Dendritic cell treated with granulocyte-macrophage colony-stimulating factor and Interleukin-4, amounts not matched to agents 40 ng/mL and 50 ng/mL, for 4 days (primary cell): ENCODE measurements at regions not wholly inside any gene's neighbourhood (a gene's known extent, or its start where the extent isn't known, plus 50 kb on each side); places are given as distances from the start of the nearest gene placed in this dataset.
"Not testable (repeated sequence)": the region's sequence is repeated elsewhere in the genome, so short reads cannot be mapped to it uniquely, and the experiment has no call there.

Experiments used
- H3K27ac Mint-ChIP-seq: one replicate; pipeline ENCODE4 v1.8.0; 2022; ENCODE audit warnings: mild to moderate bottlenecking, mixed read lengths
- H3K27me3 Mint-ChIP-seq: one replicate; pipeline ENCODE4 v1.8.0; 2022; ENCODE audit warnings: mild to moderate bottlenecking, mixed read lengths
- H3K36me3 Mint-ChIP-seq: one replicate; pipeline ENCODE4 v1.8.0; 2022; ENCODE audit warnings: low read depth, mixed read lengths
- H3K4me1 Mint-ChIP-seq: one replicate; pipeline ENCODE4 v1.8.0; 2022; ENCODE audit warnings: low read depth, mixed read lengths
- H3K4me3 Mint-ChIP-seq: one replicate; pipeline ENCODE4 v1.8.0; 2022; ENCODE audit warnings: mild to moderate bottlenecking, moderate library complexity, mixed read lengths
- H3K9me3 Mint-ChIP-seq: one replicate; pipeline ENCODE4 v1.8.0; 2022; ENCODE audit warnings: mixed read lengths
- intact Hi-C: fragments of 100-400 bp; cut with micrococcal nuclease; formaldehyde crosslinking; loops from one replicate; pipeline ENCODE4 v1.15.0; 2022

DNA sequence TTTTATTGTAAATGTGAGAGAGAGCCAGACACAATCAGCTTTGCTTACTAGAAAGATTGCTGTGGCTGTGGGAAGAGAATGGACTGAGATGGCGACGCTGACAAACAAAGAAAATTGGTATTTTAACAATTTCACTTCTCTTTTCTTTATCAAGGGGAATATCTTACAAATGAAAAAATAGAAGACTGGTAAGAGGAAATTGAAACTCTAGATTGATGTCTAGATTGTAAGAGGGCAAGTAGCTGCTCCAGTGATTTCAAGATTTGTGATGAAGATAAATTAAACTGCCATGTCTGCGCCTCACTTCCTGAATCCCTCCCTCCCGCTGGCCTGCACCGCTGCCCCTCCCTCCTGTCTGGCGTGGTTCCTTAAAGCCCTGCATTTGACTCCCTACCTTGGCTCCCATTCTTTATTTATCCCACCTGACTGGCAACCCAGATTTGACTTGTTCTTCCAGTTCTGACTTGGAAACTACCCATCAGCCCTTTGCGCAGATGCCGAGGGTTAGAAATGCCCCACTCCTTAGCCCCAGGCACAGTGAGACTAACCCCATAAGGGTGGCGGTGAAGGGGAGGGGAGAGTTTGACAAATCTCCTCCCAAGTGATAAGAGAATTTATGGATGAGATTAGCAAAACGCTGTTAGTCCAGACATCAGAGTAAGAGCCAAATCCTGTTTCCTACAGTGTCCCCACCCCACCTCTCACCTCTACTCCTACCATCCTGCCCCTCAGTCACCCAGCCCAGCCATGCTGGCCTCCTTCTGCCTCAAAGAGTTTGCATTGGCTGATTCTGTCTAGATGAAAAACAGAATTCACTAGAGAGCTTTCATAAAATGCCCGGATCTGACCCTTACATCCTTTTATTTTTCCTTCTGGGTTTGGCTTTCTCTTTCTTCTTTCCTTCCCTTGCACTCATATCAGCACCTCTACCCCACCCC is 125.3 kb upstream of the ATF7IP start:
- H3K36me3 Mint-ChIP-seq = peaks cover 6% of the 10 kb centered on the region
- H3K4me3 Mint-ChIP-seq = peak overlapping the region; percentile 72
- no peaks in the 10 kb centered on the region for H3K27me3 Mint-ChIP-seq
- intact Hi-C loops = loop anchor here (2.0 to 5.0 kb wide), 6 partner anchors 127 to 477 kb away; partner anchors contain the start of gene ATF7IP
- peaks cover 35% of the 10 kb centered on the region for H3K4me1 Mint-ChIP-seq
- peaks cover 9% of the 10 kb centered on the region for H3K9me3 Mint-ChIP-seq
- H3K27ac Mint-ChIP-seq = peak overlapping the region; percentile 92

DNA sequence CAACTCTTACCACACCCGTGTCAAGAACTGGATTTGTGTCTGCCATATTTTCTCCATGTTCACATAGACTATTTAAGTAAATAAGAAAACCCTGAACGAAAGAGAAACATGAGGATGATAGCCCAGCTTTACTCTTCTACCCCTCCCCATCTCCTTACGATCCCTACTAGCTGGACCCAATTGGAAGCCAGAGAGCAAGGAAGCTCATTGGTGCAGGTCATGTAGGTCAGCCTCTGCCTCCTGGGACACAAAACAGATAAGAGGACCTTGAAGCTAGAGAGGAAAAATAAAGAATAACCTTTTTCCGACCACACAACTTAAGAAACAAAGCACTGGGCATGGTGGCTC is 124.6 kb upstream of the ATF7IP start:
- Mint-ChIP-seq H3K4me1 (peaks cover 41% of the 10 kb centered on the region), H3K4me3 (no peak overlapping the region)

DNA sequence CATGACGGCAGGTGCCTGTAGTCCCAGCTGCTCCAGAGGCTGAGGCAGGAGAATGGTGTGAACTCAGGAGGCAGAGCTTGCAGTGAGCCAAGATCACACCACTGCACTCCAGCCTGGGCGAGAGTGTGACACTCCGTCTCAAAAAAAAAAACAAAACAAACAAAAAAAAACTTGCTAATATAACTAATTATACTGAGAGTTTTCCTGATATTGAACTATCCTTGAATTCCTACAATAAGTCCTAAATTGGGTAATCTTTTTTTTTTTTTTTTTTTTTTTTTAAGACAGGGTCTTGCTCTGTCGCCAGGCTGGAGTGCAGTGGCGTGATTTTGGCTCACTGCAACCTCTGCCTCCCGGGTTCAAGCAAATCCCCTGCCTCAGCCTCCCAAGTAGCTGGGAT is 122.7 kb upstream of the ATF7IP start:
- H3K27me3 Mint-ChIP-seq = not testable (repeated sequence)

More for the DNA sequence above, 124.6 kb upstream of the ATF7IP start:
- Mint-ChIP-seq H3K27ac (peak overlapping the region; percentile 92), H3K9me3 (peaks cover 9% of the 10 kb centered on the region), H3K27me3 (no peaks in the 10 kb centered on the region), H3K36me3 (peaks cover 6% of the 10 kb centered on the region)
- intact Hi-C loops = no loop called here

DNA sequence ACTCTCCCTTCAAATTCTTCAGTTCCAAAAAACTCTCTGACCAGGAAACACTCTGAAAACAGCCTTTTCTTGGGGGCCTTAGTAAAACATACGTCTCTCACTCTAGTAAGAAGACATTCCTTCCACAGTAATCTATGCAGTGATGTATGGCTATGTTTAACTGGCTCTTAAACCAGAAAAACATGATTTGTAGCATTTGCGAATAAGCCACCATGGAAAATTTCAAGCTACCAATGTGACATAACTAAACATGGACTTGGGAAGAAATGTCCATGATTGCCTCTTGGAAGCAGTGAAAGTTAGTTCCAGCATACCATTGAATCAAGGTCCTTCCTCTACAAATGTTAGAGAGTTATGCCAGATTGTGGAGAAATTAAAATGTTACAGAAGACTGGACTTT is 121.5 kb upstream of the ATF7IP start:
- intact Hi-C loops = no loop called here
- H3K27me3 Mint-ChIP-seq = no peaks in the 10 kb centered on the region
- peaks cover 6% of the 10 kb centered on the region for H3K36me3 Mint-ChIP-seq
- H3K27ac Mint-ChIP-seq = peak overlapping the region; percentile 78
- no peak overlapping the region for H3K4me3 Mint-ChIP-seq
- peaks cover 45% of the 10 kb centered on the region for H3K4me1 Mint-ChIP-seq
- H3K9me3 Mint-ChIP-seq = peaks cover 9% of the 10 kb centered on the region

More for the DNA sequence above, 122.7 kb upstream of the ATF7IP start:
- H3K4me3 Mint-ChIP-seq, H3K9me3 Mint-ChIP-seq, intact Hi-C loops, H3K27ac Mint-ChIP-seq, H3K36me3 Mint-ChIP-seq: not testable (repeated sequence)
- peaks cover 45% of the 10 kb centered on the region for H3K4me1 Mint-ChIP-seq

DNA sequence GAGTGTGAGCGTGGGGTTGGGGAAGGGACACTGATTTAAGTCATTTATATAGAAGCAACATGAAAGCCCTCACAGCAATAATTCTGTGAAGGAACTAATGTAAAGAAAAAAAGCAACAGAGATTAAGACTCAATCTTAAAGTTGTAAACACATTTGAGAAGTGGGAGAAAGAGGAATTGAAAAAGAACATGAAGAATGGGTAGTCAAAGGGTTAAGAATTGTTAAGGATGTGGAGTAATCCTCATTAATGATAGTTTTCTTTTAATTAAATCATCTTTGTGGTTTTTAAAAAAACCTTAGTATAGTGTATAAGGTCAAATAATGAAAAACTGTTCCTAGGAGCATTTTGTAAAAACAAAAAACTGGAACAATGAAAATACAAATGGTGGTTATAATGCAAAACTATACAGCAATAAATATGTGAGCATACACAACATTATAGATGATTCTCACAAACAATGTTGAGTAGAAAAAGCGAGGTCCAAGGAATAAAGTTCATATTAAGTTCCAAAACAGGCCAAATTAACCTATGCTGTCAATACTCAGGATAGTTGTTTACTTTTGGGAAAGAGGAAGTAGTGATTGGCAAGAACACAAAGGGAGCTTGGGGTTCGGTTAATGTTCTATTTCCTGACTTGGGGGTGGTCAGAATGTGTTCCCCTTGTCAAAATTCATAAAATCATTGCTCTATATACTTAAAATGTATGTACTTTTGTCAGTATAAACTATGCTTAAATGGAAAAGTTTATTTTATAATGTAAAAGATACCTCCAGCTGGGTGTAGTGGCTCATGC is 120.4 kb upstream of the ATF7IP start:
- H3K36me3 Mint-ChIP-seq = peaks cover 6% of the 10 kb centered on the region
- H3K4me3 Mint-ChIP-seq = no peak overlapping the region
- H3K27ac Mint-ChIP-seq = peak overlapping the region; percentile 78
- intact Hi-C loops = no loop called here
- H3K9me3 Mint-ChIP-seq = peaks cover 9% of the 10 kb centered on the region
- H3K27me3 Mint-ChIP-seq = no peaks in the 10 kb centered on the region
- H3K4me1 Mint-ChIP-seq = peaks cover 33% of the 10 kb centered on the region

DNA sequence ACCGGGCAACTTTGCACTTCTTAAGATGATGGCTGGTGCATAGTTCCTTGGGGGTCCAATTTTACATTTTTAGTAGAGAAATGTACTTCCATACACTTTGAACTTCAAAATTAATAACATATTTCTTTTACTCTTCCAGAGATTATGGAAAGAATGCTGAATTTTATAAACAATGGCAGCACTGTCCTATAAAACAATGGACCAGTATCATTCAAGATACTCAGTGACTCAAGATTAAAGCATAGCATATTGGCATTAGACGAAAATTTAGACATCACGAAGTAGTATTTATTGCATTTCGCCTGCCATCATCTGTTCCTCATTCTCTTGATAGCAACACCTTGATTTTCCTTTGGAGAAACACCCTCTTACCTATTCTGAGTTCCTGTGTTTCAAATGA is 118.3 kb upstream of the ATF7IP start:
- no peak overlapping the region for H3K4me3 Mint-ChIP-seq
- peaks cover 9% of the 10 kb centered on the region for H3K9me3 Mint-ChIP-seq
- intact Hi-C loops = no loop called here

DNA sequence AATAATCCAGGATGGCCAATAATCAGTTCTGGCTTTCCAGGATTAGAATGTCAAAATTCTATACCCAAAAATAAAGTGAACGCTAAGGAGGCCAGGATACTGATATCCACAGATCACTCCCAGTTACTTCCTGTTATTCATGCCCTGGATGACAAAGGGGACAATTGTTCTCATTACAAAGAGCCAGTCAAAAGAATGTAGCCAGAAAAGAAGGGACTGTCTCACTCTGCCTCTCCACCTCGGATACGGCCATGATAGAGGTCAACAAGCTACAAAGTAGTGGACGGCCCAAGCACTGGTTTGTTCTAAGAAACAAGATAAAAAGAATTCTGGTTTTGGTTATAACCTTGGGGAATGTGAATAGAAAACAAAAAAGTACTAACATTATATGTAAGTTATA is 116.1 kb upstream of the ATF7IP start:
- Mint-ChIP-seq H3K27me3 (no peaks in the 10 kb centered on the region), H3K27ac (no peak overlapping the region), H3K4me1 (peaks cover 36% of the 10 kb centered on the region), H3K4me3 (no peak overlapping the region), H3K36me3 (no peaks in the 10 kb centered on the region), H3K9me3 (peaks cover 5% of the 10 kb centered on the region)
- intact Hi-C loops = no loop called here

More for the DNA sequence above, 118.3 kb upstream of the ATF7IP start:
- H3K27ac Mint-ChIP-seq = no peak overlapping the region
- H3K27me3 Mint-ChIP-seq = no peaks in the 10 kb centered on the region
- peaks cover 37% of the 10 kb centered on the region for H3K4me1 Mint-ChIP-seq
- peaks cover 6% of the 10 kb centered on the region for H3K36me3 Mint-ChIP-seq

DNA sequence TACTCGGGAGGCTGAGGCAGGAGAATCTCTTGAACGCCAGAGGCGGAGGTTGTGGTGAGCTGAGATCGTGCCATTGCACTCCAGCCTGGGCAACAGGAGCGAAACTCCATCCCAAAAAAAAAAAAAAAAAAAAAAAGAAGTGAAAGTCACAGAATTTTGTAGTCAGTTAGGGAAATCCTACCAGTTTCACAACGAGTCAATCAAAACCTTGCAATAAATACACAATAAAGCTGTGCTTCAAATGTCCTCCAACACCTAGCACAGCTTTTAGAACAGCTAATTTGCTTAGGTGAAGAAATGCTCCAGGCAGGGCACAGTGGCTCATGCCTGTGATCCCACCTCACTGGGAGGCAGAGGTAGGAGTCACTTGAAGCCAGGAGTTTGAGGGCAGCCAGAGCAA is 112.8 kb upstream of the ATF7IP start:
- peaks cover 2% of the 10 kb centered on the region for H3K36me3 Mint-ChIP-seq
- peaks cover 50% of the 10 kb centered on the region for H3K4me1 Mint-ChIP-seq
- intact Hi-C loops = no loop called here
- H3K27me3 Mint-ChIP-seq = no peaks in the 10 kb centered on the region
- H3K4me3 Mint-ChIP-seq = peak overlapping the region; percentile 40
- no peaks in the 10 kb centered on the region for H3K9me3 Mint-ChIP-seq
- peak overlapping the region; percentile 96 for H3K27ac Mint-ChIP-seq

DNA sequence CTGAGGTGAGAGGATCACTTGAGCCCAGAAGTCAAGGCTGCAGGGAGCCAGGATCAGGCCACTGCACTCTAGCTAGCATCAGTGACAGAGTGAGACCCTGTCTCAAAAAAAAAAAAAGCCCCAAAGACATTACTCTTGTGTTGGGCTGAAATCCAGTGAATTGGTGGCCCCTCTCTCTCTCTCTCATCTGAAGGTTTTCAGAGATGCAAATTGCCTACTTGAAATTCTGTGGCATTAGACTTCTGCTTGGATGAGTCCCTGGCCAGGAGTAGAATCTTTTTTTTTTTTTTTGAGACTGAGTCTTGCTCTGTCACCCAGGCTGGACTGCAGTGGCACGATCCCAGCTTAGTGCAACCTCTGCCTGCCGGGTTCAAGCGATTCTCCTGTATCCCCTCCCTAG is 112.0 kb upstream of the ATF7IP start:
- H3K4me1 Mint-ChIP-seq = peaks cover 58% of the 10 kb centered on the region
- no peaks in the 10 kb centered on the region for H3K27me3 Mint-ChIP-seq
- intact Hi-C loops = no loop called here
- peaks cover 7% of the 10 kb centered on the region for H3K9me3 Mint-ChIP-seq
- H3K27ac Mint-ChIP-seq = peak overlapping the region; percentile 96
- H3K4me3 Mint-ChIP-seq = no peak overlapping the region
- peaks cover 10% of the 10 kb centered on the region for H3K36me3 Mint-ChIP-seq

DNA sequence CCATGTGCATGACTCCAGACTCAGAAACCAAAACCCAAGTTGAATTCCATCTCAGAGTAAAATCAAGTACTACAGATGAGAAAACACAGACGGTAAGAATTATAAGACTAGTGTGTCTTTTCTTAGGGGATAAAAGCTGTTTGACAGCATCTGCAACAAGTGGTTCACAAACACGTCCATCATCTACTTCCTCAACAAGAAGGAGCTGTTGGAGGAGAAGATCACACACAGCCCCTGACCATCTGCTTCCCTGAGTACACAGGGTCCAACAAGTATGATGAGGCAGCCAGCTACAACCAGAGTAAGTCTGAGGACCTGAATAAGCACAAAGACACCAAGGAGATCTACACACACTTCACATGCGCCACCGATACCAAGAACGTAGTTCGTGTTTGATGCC is 110.7 kb upstream of the ATF7IP start:
- Mint-ChIP-seq H3K4me1 (peaks cover 67% of the 10 kb centered on the region), H3K36me3 (peaks cover 22% of the 10 kb centered on the region), H3K27me3 (no peaks in the 10 kb centered on the region), H3K27ac (peak overlapping the region; percentile 96), H3K9me3 (peaks cover 12% of the 10 kb centered on the region), H3K4me3 (no peak overlapping the region)
- intact Hi-C loops = loop anchor here (5.0 kb wide), 1 partner anchor 58 kb away; no protein-coding TSS in a partner anchor

DNA sequence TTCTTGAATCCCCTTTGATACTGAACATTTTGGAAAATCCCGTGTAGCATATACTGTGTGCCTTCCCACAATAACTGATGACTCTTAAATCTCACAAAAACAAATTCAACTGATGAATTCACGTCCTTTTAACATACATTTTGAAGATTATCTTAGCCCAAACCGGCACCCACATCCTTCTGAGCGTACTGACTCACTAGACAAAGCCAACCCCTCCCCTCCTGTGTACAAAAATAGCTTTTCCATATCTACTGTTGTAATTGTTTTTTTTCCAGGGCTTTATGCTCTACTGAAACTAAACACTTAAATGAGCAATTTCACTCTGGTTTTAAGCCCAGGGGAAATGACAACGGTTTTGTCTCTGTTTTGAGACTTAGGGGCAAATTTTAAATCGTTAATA is 109.4 kb upstream of the ATF7IP start:
- intact Hi-C loops = loop anchor here (1.0 to 5.0 kb wide), 3 partner anchors 19 to 109 kb away; partner anchors contain the start of gene ATF7IP
- Mint-ChIP-seq H3K36me3 (peaks cover 35% of the 10 kb centered on the region), H3K9me3 (peaks cover 12% of the 10 kb centered on the region), H3K27ac (peak overlapping the region; percentile 96), H3K27me3 (no peaks in the 10 kb centered on the region), H3K4me3 (no peak overlapping the region), H3K4me1 (peaks cover 77% of the 10 kb centered on the region)

DNA sequence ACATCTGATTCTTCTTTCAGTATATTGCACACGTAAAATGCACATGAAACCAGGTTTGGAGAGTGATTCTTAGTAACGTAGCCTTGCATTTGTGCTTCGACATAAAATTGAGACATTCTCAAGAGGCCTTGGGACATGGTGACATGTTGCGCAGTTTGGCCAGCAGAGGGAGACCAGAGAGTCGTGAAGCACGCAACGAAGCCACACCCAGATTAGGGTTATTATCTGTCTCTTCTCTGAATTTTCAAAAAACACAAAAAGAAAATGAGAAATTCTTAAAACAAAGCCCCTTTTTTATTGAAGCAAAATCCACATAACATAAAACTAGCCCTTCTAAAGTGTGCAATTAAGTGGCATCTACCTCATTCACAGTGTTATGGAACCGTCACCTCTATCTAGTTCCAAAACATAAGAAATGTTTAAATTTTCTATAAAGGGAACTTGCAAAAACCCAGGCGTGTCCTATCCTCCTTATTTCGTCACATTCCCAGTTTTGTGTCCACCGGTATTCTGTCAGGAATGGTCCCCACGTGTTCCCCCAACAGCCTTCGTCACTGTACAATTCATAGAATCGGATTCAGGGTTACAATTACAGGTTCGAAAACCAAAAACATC is 108.8 kb upstream of the ATF7IP start:
- intact Hi-C loops = loop anchor here (1.0 to 5.0 kb wide), 3 partner anchors 18 to 109 kb away; partner anchors contain the start of gene ATF7IP
- Mint-ChIP-seq H3K27me3 (no peaks in the 10 kb centered on the region), H3K4me3 (no peak overlapping the region), H3K9me3 (peaks cover 14% of the 10 kb centered on the region), H3K27ac (peak overlapping the region; percentile 96), H3K4me1 (peaks cover 75% of the 10 kb centered on the region), H3K36me3 (peaks cover 40% of the 10 kb centered on the region)

DNA sequence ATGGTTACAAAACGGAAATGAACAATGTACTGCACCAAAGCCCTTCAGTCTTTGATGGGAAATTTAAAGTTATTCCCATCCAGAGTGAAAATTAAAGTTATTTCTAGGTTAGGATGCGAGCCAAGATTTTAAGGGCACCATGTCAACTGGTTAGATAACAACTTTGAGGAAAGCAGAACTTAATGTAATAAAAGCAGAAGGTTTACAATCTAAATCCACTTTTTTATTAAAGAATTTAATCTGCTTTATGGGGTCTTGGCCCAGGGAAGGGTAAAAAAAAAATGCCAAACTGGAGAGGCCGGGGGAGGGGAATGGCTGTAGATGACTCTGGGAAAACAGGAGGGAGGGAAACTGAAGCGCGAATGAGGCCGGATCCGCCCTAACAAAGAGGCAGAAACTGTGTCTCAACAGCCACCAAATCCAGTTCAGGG is 108.2 kb upstream of the ATF7IP start:
- H3K27ac Mint-ChIP-seq = peak overlapping the region; percentile 96
- peak overlapping the region; percentile 26 for H3K4me3 Mint-ChIP-seq
- peaks cover 44% of the 10 kb centered on the region for H3K36me3 Mint-ChIP-seq
- no peaks in the 10 kb centered on the region for H3K27me3 Mint-ChIP-seq
- peaks cover 77% of the 10 kb centered on the region for H3K4me1 Mint-ChIP-seq
- intact Hi-C loops = loop anchor here (2.0 to 5.0 kb wide), 2 partner anchors 17 to 55 kb away; no protein-coding TSS in a partner anchor
- peaks cover 20% of the 10 kb centered on the region for H3K9me3 Mint-ChIP-seq
